HEK293 (cell line): ENCODE measurements at regions not wholly inside any gene's neighbourhood (a gene's known extent, or its start where the extent isn't known, plus 50 kb on each side); places are given as distances from the start of the nearest gene placed in this dataset.

Experiments used
- ZNF416 ChIP-seq: fragments of 450-650 bp; formaldehyde crosslinking; IDR thresholded peaks from 2 replicates; pipeline ENCODE4 v1.5.1; 2016; ENCODE audit warnings: missing biosample characterization, missing genetic modification characterization
- ZNF501 ChIP-seq: fragments of 450-650 bp; formaldehyde crosslinking; IDR thresholded peaks from 2 replicates; pipeline ENCODE4 v1.5.1; 2016; ENCODE audit warnings: missing biosample characterization, missing genetic modification characterization
- ZNF555 ChIP-seq: fragments of 450-650 bp; formaldehyde crosslinking; conservative IDR thresholded peaks from 2 replicates; pipeline ENCODE4 v1.5.1; 2017; ENCODE audit warnings: missing biosample characterization, mild to moderate bottlenecking, missing genetic modification characterization, inconsistent platforms
- TF ChIP-seq, protein P1 (sequence below): fragments of 450-650 bp; formaldehyde crosslinking; IDR thresholded peaks from 2 replicates; pipeline ENCODE4 v1.5.1; 2016; ENCODE audit warnings: missing biosample characterization, missing genetic modification characterization

DNA sequence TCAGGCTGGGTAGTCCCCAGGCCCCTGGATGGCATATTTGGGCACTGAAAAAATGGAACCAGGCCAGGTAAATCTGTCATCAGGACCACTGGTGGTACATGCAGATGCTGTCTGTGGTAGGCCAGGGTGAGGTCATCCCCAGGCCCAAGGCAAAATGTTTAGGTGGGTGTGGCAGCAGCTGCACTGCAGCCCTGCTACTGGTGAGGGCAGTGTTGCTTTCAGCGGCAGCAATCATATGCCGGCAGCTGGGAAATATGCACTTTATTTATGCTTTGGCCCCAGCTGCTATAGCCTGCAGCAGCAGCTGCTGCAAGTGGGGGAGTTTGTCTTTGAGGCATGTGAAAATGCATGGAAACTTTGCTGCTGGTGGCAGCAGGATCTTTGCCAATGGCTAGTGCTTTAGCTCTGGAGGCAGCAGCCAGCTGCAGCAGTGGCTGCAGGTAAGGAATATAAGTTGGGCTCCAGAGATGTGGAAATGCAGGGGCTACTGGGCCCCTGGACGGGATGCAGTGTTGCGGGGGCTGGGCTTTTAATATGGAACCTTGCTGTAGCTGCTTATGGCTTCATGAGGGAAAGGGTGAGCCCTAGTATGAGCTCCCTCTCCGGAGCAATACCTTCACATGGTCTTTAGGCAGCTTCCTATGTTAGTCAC, 365.7 kb upstream of the CADM1 start:
- TF ChIP-seq ZNF555 (tag by site-specific recombination) (no peak), ZNF501 (tag by site-specific recombination) (no peak), ZNF416 (no peak)
- TF ChIP-seq, protein P1, sequence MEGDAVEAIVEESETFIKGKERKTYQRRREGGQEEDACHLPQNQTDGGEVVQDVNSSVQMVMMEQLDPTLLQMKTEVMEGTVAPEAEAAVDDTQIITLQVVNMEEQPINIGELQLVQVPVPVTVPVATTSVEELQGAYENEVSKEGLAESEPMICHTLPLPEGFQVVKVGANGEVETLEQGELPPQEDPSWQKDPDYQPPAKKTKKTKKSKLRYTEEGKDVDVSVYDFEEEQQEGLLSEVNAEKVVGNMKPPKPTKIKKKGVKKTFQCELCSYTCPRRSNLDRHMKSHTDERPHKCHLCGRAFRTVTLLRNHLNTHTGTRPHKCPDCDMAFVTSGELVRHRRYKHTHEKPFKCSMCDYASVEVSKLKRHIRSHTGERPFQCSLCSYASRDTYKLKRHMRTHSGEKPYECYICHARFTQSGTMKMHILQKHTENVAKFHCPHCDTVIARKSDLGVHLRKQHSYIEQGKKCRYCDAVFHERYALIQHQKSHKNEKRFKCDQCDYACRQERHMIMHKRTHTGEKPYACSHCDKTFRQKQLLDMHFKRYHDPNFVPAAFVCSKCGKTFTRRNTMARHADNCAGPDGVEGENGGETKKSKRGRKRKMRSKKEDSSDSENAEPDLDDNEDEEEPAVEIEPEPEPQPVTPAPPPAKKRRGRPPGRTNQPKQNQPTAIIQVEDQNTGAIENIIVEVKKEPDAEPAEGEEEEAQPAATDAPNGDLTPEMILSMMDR = peak; percentile 37; the same call in 1 of the 2 replicates
